Spinal cord (tissue), 9 donors: ENCODE measurements at regions not wholly inside any gene's neighbourhood (a gene's known extent, or its start where the extent isn't known, plus 50 kb on each side); places are given as distances from the start of the nearest gene placed in this dataset.
A peak's percentile ranks its signal among the peaks of the same experiment; 100 is the strongest.
"Not testable (repeated sequence)": the region's sequence is repeated elsewhere in the genome, so short reads cannot be mapped to it uniquely, and the experiment has no call there.

Source experiments
- DNase-seq, 6 donors: peaks; one replicate each; pipeline versions ENCODE4 v3.0.0 to v3.0.0-alpha.2; 2013 to 2015; ENCODE audit warnings: low spot score in 6 of 6, low read depth in 4 of 6
- H3K27ac ChIP-seq: one replicate; pipeline ENCODE4 v1.5.1; 2013; ENCODE audit warnings: low read depth, low read length, control low read depth
- H3K27me3 ChIP-seq: one replicate; pipeline ENCODE4 v1.6.1; 2013; ENCODE audit warnings: low read length; ENCODE audit not compliant: control insufficient read depth, insufficient read depth
- H3K36me3 ChIP-seq: one replicate; pipeline ENCODE4 v1.6.1; 2013; ENCODE audit warnings: low read length; ENCODE audit not compliant: control insufficient read depth, insufficient read depth
- H3K4me1 ChIP-seq: one replicate; pipeline ENCODE4 v1.6.1; 2013; ENCODE audit warnings: low read length; ENCODE audit not compliant: control insufficient read depth, insufficient read depth
- H3K4me3 ChIP-seq: one replicate; pipeline ENCODE4 v1.5.1; 2013; ENCODE audit warnings: low read depth, low read length, control low read depth
- H3K9me3 ChIP-seq: one replicate; pipeline ENCODE4 v1.6.1; 2013; ENCODE audit warnings: low read length; ENCODE audit not compliant: control insufficient read depth, insufficient read depth
- WGBS: methylation state at CpG from one replicate; pipeline ENCODE4 v1.1.5; 2013; ENCODE audit warnings: missing lambda C conversion rate; ENCODE audit not compliant: insufficient coverage; 5-methylcytosine and 5-hydroxymethylcytosine counted together
- donor health status: healthy.

GRCh38 chrX:95721011-95721410 is 963.6 kb upstream of the DIAPH2 start:
- Histone ChIP-seq H3K4me3 (no peak overlapping the region), H3K27me3 (peaks cover 4% of the 10 kb centered on the region), H3K4me1 (no peaks in the 10 kb centered on the region), H3K36me3 (no peaks in the 10 kb centered on the region), H3K9me3 (no peaks in the 10 kb centered on the region), H3K27ac (no peak overlapping the region)
- DNase-seq: no peak
- no CpG with 5 or more reads among the region's 4 CpGs for WGBS

- peak in 2 of 6 donors; percentile 6 to 29 for DNase-seq
Measured at GRCh38 chrX:95728446-95728845, 956.2 kb upstream of the DIAPH2 start.

GRCh38 chrX:95729401-95729800 is 955.2 kb upstream of the DIAPH2 start:
- H3K27me3 ChIP-seq: peaks cover 4% of the 10 kb centered on the region
- peak in 1 of 6 donors; percentile 12 for DNase-seq
- H3K27ac ChIP-seq: no peak overlapping the region
- no peaks in the 10 kb centered on the region for H3K9me3 ChIP-seq
- no peak overlapping the region for H3K4me3 ChIP-seq
- H3K36me3 ChIP-seq: no peaks in the 10 kb centered on the region
- WGBS: no CpG with 5 or more reads among the region's 3 CpGs
- H3K4me1 ChIP-seq: no peaks in the 10 kb centered on the region

More at GRCh38 chrX:95728446-95728845, 956.2 kb upstream of the DIAPH2 start:
- Histone ChIP-seq H3K36me3 (no peaks in the 10 kb centered on the region), H3K27ac (no peak overlapping the region), H3K9me3 (no peaks in the 10 kb centered on the region), H3K27me3 (peaks cover 4% of the 10 kb centered on the region), H3K4me3 (no peak overlapping the region), H3K4me1 (no peaks in the 10 kb centered on the region)
- WGBS: 83% methylated on average over 1 of the region's 1 CpG

- DNase-seq: peak in 1 of 6 donors; percentile 18
- H3K27ac ChIP-seq: no peak overlapping the region
- peaks cover 2% of the 10 kb centered on the region for H3K27me3 ChIP-seq
- H3K4me3 ChIP-seq: no peak overlapping the region
- no peaks in the 10 kb centered on the region for H3K9me3 ChIP-seq
- WGBS: 17% methylated on average over 2 of the region's 3 CpGs
- no peaks in the 10 kb centered on the region for H3K36me3 ChIP-seq
- no peaks in the 10 kb centered on the region for H3K4me1 ChIP-seq
Measured at GRCh38 chrX:95733426-95733825, 951.2 kb upstream of the DIAPH2 start.

GRCh38 chrX:95754411-95754810 is 930.2 kb upstream of the DIAPH2 start:
- 85% methylated on average over 1 of the region's 3 CpGs for WGBS
- Histone ChIP-seq H3K4me3 (no peak overlapping the region), H3K27ac (no peak overlapping the region), H3K27me3 (no peaks in the 10 kb centered on the region), H3K9me3 (no peaks in the 10 kb centered on the region), H3K36me3 (no peaks in the 10 kb centered on the region), H3K4me1 (no peaks in the 10 kb centered on the region)
- DNase-seq: no peak

- Histone ChIP-seq H3K27ac (no peak overlapping the region), H3K27me3 (no peaks in the 10 kb centered on the region), H3K4me3 (no peak overlapping the region), H3K9me3 (no peaks in the 10 kb centered on the region), H3K36me3 (no peaks in the 10 kb centered on the region), H3K4me1 (no peaks in the 10 kb centered on the region)
- WGBS: no CpG with 5 or more reads among the region's 3 CpGs
- no peak for DNase-seq
Measured at GRCh38 chrX:95760356-95760755, 924.3 kb upstream of the DIAPH2 start.

- DNase-seq: no peak
- Histone ChIP-seq H3K27ac (no peak overlapping the region), H3K27me3 (no peaks in the 10 kb centered on the region), H3K9me3 (no peaks in the 10 kb centered on the region), H3K4me1 (no peaks in the 10 kb centered on the region), H3K4me3 (no peak overlapping the region), H3K36me3 (no peaks in the 10 kb centered on the region)
- WGBS: 38% methylated on average over 1 of the region's 1 CpG
Measured at GRCh38 chrX:95762716-95763115, 921.9 kb upstream of the DIAPH2 start.

GRCh38 chrX:95764972-95765451 is 919.6 kb upstream of the DIAPH2 start:
- H3K36me3 ChIP-seq: no peaks in the 10 kb centered on the region
- H3K4me1 ChIP-seq: no peaks in the 10 kb centered on the region
- DNase-seq: peak; percentile 28 to 91 (median 54)
- H3K4me3 ChIP-seq: no peak overlapping the region
- no peak overlapping the region for H3K27ac ChIP-seq
- H3K9me3 ChIP-seq: no peaks in the 10 kb centered on the region
- H3K27me3 ChIP-seq: no peaks in the 10 kb centered on the region
- WGBS: no CpG with 5 or more reads among the region's 3 CpGs

- WGBS: no CpG with 5 or more reads among the region's 6 CpGs
Measured at GRCh38 chrX:95771198-95771597, 913.4 kb upstream of the DIAPH2 start.

GRCh38 chrX:95791876-95792275 is 892.8 kb upstream of the DIAPH2 start:
- peak in 1 of 6 donors; percentile 1 for DNase-seq
- WGBS: 100% methylated on average over 1 of the region's 1 CpG

More at GRCh38 chrX:95771198-95771597, 913.4 kb upstream of the DIAPH2 start:
- not testable (repeated sequence) for H3K27me3 ChIP-seq, DNase-seq, H3K4me3 ChIP-seq, H3K9me3 ChIP-seq, H3K4me1 ChIP-seq, H3K36me3 ChIP-seq, H3K27ac ChIP-seq

More at GRCh38 chrX:95791876-95792275, 892.8 kb upstream of the DIAPH2 start:
- Histone ChIP-seq H3K9me3 (no peaks in the 10 kb centered on the region), H3K36me3 (no peaks in the 10 kb centered on the region), H3K27me3 (no peaks in the 10 kb centered on the region), H3K4me3 (no peak overlapping the region), H3K4me1 (no peaks in the 10 kb centered on the region), H3K27ac (no peak overlapping the region)
